HG03342 (cell line): ENCODE measurements at regions not wholly inside any gene's neighbourhood (a gene's known extent, or its start where the extent isn't known, plus 50 kb on each side); places are given as distances from the start of the nearest gene placed in this dataset.

Source experiments
- ATAC-seq: cut with Tn5 transposase; IDR thresholded peaks from one replicate; pipeline ENCODE4 v1.9.1; 2021; ENCODE audit warnings: mild to moderate bottlenecking, moderate library complexity; ENCODE audit not compliant: unreplicated experiment

GRCh38 chr9:18018661-18019060 is 439.8 kb downstream of the SH3GL2 start:
- ATAC-seq = no peak

GRCh38 chr9:18020121-18020745 is 441.4 kb downstream of the SH3GL2 start:
- ATAC-seq = no peak

- no peak for ATAC-seq
Observed at GRCh38 chr9:18022642-18023041, 443.8 kb downstream of the SH3GL2 start.

- ATAC-seq = no peak
Observed at GRCh38 chr9:18023332-18023731, 444.5 kb downstream of the SH3GL2 start.

- ATAC-seq = no peak
Observed at GRCh38 chr9:18032636-18033035, 441.3 kb upstream of the ADAMTSL1 start.

- ATAC-seq = no peak
Observed at GRCh38 chr9:18036422-18037187, 437.3 kb upstream of the ADAMTSL1 start.

- ATAC-seq = no peak
Observed at GRCh38 chr9:18037981-18038380, 436.0 kb upstream of the ADAMTSL1 start.

GRCh38 chr9:18040327-18040726 is 433.6 kb upstream of the ADAMTSL1 start:
- no peak for ATAC-seq

- no peak for ATAC-seq
Observed at GRCh38 chr9:18043978-18044377, 430.0 kb upstream of the ADAMTSL1 start.

- ATAC-seq = no peak
Observed at GRCh38 chr9:18045326-18045725, 428.6 kb upstream of the ADAMTSL1 start.

- ATAC-seq = no peak
Observed at GRCh38 chr9:18046068-18046467, 427.9 kb upstream of the ADAMTSL1 start.

- no peak for ATAC-seq
Observed at GRCh38 chr9:18051638-18052037, 422.3 kb upstream of the ADAMTSL1 start.

- ATAC-seq = no peak
Observed at GRCh38 chr9:18052060-18052459, 421.9 kb upstream of the ADAMTSL1 start.

GRCh38 chr9:18056269-18056992 is 417.5 kb upstream of the ADAMTSL1 start:
- ATAC-seq = peak; percentile 23

- peak; percentile 98 for ATAC-seq
Observed at GRCh38 chr9:18056993-18057369, 417.0 kb upstream of the ADAMTSL1 start.

- no peak for ATAC-seq
Observed at GRCh38 chr9:18058564-18059442, 415.1 kb upstream of the ADAMTSL1 start.

GRCh38 chr9:18059447-18059846 is 414.5 kb upstream of the ADAMTSL1 start:
- ATAC-seq = no peak

- ATAC-seq = no peak
Observed at GRCh38 chr9:18060269-18060934, 413.6 kb upstream of the ADAMTSL1 start.

GRCh38 chr9:18061332-18061731 is 412.6 kb upstream of the ADAMTSL1 start:
- no peak for ATAC-seq

- ATAC-seq = no peak
Observed at GRCh38 chr9:18061856-18062255, 412.1 kb upstream of the ADAMTSL1 start.
